ENCODE measurements at regions not wholly inside any gene's neighbourhood (a gene's known extent, or its start where the extent isn't known, plus 50 kb on each side); places are given as distances from the start of the nearest gene placed in this dataset.

DNA sequence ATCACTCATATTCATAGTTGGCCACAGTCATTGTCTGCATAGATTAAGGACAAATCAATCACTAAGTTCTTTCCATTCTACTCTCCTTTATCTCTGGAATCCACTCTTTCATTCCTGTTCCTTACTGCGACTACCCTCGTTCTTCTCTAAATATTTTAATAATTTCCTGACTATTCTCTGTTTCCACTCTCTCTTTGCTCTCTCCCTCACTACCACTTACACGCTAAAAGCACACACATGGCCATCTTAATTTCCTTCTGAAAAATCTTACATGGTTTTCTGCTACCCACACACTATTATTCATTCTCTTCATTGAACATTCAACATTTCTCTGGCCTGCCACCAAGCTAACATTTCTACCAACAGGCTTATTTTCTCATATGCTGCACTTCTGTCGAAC, 279.6 kb upstream of the PLSCR5 start:
- H3K4ac ChIP-seq (ENCODE audit: low read length), result no peak overlapping the region
- no peak overlapping the region for H2BK120ac ChIP-seq (ENCODE audit: low read depth, low read length)
- H2BK15ac ChIP-seq (ENCODE audit: low read length), result no peak overlapping the region
- no peak overlapping the region for H3K4me3 ChIP-seq (ENCODE audit: low read length in 2 of 2)
- H3K14ac ChIP-seq (ENCODE audit: low read length), result no peak overlapping the region
- H3K23ac ChIP-seq (ENCODE audit: low read depth, low read length, poor library complexity), result no peak overlapping the region
- H2AFZ ChIP-seq (ENCODE audit: low read length), result no peak overlapping the region
- H3K18ac ChIP-seq (ENCODE audit: low read length), result no peak overlapping the region
- no peak overlapping the region for H4K8ac ChIP-seq (ENCODE audit: low read depth, low read length)
- H4K91ac ChIP-seq (ENCODE audit: low read depth, low read length, poor library complexity), result no peak overlapping the region
- no peak for DNase-seq (ENCODE audit: low spot score)
- H3K4me2 ChIP-seq (ENCODE audit: insufficient read depth, low read length, poor library complexity, severe bottlenecking), result no peak overlapping the region
- no peak overlapping the region for H3K27ac ChIP-seq (replicated peaks; ENCODE audit: low read length)
- H3K4me1 ChIP-seq (ENCODE audit: control insufficient read depth in 2 of 2, insufficient read depth in 1 of 2, low read depth in 1 of 2, low read length in 2 of 2), result no peaks in the 10 kb centered on the region
- no peaks in the 10 kb centered on the region for H3K79me1 ChIP-seq (ENCODE audit: low read depth, low read length)
- H2BK5ac ChIP-seq (ENCODE audit: low read length), result no peak overlapping the region
- no peaks in the 10 kb centered on the region for H3K9me3 ChIP-seq (replicated peaks in 1 of 2; ENCODE audit: control insufficient read depth in 2 of 2, insufficient read depth in 1 of 2, low read depth in 1 of 2, low read length in 2 of 2)
- H2AK5ac ChIP-seq (ENCODE audit: low read depth, low read length), result no peak overlapping the region
- H3K27me3 ChIP-seq (ENCODE audit: control insufficient read depth in 3 of 3, insufficient read depth in 3 of 3, low read depth in 1 of 3, low read length in 3 of 3), result no peaks in the 10 kb centered on the region
- H3K36me3 ChIP-seq (replicated peaks in 1 of 2; ENCODE audit: control insufficient read depth in 2 of 2, insufficient read depth in 2 of 2, low read length in 2 of 2), result no peaks in the 10 kb centered on the region
- H2BK12ac ChIP-seq (ENCODE audit: low read length), result no peak overlapping the region
- H3K9ac ChIP-seq (ENCODE audit: low read depth, low read length, poor library complexity), result no peak overlapping the region
- no CpG with 5 or more reads among the region's 4 CpGs for WGBS, 2 donors (ENCODE audit: extremely low coverage in 2 of 2, insufficient read length in 2 of 2, insufficient replicate concordance in 1 of 2)

DNA sequence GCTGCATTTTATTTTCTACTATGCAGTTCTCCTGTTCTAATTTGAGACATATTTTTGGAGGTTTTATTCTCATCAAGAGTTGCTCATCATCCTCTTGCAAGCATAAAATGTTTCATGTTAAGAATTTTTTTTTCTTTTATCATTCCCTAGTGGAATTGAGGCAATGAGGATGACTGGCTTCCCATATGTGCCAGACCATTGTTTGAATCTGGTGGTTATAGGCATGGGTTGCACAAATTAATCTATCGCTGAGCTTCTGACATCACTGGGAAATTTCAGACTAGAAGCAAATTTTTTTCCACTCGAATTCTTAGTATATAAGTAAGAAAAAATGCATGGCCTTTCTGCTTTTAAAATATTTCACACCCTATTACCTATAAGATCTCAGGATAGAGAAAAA, 279.1 kb upstream of the PLSCR5 start:
- Histone ChIP-seq H2BK120ac (ENCODE audit: low read depth, low read length) (no peak overlapping the region), H3K14ac (ENCODE audit: low read length) (no peak overlapping the region), H3K23ac (ENCODE audit: low read depth, low read length, poor library complexity) (no peak overlapping the region), H3K18ac (ENCODE audit: low read length) (no peak overlapping the region), H3K4me1 (ENCODE audit: control insufficient read depth in 2 of 2, insufficient read depth in 1 of 2, low read depth in 1 of 2, low read length in 2 of 2) (no peaks in the 10 kb centered on the region), H3K27me3 (ENCODE audit: control insufficient read depth in 3 of 3, insufficient read depth in 3 of 3, low read depth in 1 of 3, low read length in 3 of 3) (no peaks in the 10 kb centered on the region), H3K4me3 (ENCODE audit: low read length in 2 of 2) (no peak overlapping the region), H2BK15ac (ENCODE audit: low read length) (no peak overlapping the region), H2AFZ (ENCODE audit: low read length) (no peak overlapping the region), H3K79me1 (ENCODE audit: low read depth, low read length) (no peaks in the 10 kb centered on the region), H4K8ac (ENCODE audit: low read depth, low read length) (no peak overlapping the region), H4K91ac (ENCODE audit: low read depth, low read length, poor library complexity) (no peak overlapping the region), H3K9me3 (replicated peaks in 1 of 2; ENCODE audit: control insufficient read depth in 2 of 2, insufficient read depth in 1 of 2, low read depth in 1 of 2, low read length in 2 of 2) (no peaks in the 10 kb centered on the region), H3K4ac (ENCODE audit: low read length) (no peak overlapping the region), H2BK12ac (ENCODE audit: low read length) (no peak overlapping the region), H3K36me3 (replicated peaks in 1 of 2; ENCODE audit: control insufficient read depth in 2 of 2, insufficient read depth in 2 of 2, low read length in 2 of 2) (no peaks in the 10 kb centered on the region), H3K9ac (ENCODE audit: low read depth, low read length, poor library complexity) (no peak overlapping the region), H2AK5ac (ENCODE audit: low read depth, low read length) (no peak overlapping the region), H3K27ac (replicated peaks; ENCODE audit: low read length) (no peak overlapping the region), H2BK5ac (ENCODE audit: low read length) (no peak overlapping the region), H3K4me2 (ENCODE audit: insufficient read depth, low read length, poor library complexity, severe bottlenecking) (no peak overlapping the region)
- DNase-seq (ENCODE audit: low spot score), result no peak
- WGBS, 2 donors (ENCODE audit: extremely low coverage in 2 of 2, insufficient read length in 2 of 2, insufficient replicate concordance in 1 of 2), result no CpG with 5 or more reads among the region's 2 CpGs

DNA sequence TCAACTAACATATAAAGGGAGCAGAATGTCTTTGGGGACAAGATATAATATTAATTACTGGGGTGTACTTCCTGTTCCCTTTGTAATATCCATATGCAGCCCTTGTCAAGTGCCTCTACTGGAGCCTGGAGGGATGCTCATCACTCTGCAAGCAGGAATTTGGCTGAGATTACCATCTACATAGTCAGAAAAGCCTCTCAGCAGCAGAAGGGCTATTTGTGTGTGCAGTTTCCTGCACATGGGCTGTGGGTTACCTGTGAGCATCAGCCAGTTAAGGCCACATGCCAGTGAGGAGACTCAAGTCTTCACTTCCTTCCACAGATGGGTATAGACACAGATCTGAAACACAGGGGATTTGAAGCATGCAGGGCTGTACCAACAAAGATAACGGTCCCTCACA, 278.1 kb upstream of the PLSCR5 start:
- WGBS, 2 donors (ENCODE audit: extremely low coverage in 2 of 2, insufficient read length in 2 of 2, insufficient replicate concordance in 1 of 2), result no CpG with 5 or more reads among the region's 1 CpG

DNA sequence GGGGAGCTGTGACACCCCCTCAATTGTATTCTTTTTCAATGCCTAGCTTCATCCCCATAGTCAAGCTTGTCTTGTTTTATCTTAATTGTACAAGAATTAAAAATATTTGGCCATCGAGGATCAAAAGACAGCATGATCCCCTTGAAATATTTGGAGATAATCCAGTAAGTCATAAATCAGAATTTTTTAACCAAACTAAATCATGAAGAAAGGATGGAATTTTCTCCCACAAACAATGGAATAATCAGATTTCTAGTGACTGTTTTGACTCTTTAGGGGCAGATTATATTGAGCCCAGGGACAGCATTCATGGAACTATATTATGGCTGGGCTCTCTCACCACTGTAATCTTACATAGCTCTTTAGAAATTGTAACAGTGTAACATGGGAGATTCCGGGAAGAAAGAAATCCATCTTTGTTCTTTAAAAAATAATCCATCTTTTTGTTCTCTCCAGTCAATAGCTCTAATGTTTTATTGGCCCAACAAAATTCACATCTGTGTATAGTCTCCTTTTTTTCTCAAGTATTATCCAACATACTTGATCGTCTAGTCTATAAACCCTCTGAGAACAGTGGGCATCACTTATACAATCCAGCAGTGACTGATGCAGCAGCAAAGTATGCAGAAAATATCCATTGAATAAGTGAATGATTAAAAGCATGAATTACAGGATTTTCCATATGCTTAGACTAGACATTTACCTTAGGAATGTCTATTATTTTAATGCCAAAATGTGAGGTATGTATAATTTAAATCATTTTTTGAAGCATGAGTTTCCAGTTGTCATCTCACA, 277.0 kb upstream of the PLSCR5 start:
- Histone ChIP-seq H3K14ac (ENCODE audit: low read length) (no peak overlapping the region), H3K4me1 (ENCODE audit: control insufficient read depth in 2 of 2, insufficient read depth in 1 of 2, low read depth in 1 of 2, low read length in 2 of 2) (no peaks in the 10 kb centered on the region), H3K9me3 (replicated peaks in 1 of 2; ENCODE audit: control insufficient read depth in 2 of 2, insufficient read depth in 1 of 2, low read depth in 1 of 2, low read length in 2 of 2) (no peaks in the 10 kb centered on the region), H4K8ac (ENCODE audit: low read depth, low read length) (no peak overlapping the region), H2BK15ac (ENCODE audit: low read length) (no peak overlapping the region), H2BK5ac (ENCODE audit: low read length) (no peak overlapping the region), H3K27me3 (ENCODE audit: control insufficient read depth in 3 of 3, insufficient read depth in 3 of 3, low read depth in 1 of 3, low read length in 3 of 3) (no peaks in the 10 kb centered on the region), H3K23ac (ENCODE audit: low read depth, low read length, poor library complexity) (no peak overlapping the region), H3K9ac (ENCODE audit: low read depth, low read length, poor library complexity) (no peak overlapping the region), H3K4me3 (ENCODE audit: low read length in 2 of 2) (no peak overlapping the region), H3K4me2 (ENCODE audit: insufficient read depth, low read length, poor library complexity, severe bottlenecking) (no peak overlapping the region), H2AFZ (ENCODE audit: low read length) (no peak overlapping the region), H3K27ac (replicated peaks; ENCODE audit: low read length) (no peak overlapping the region), H3K36me3 (replicated peaks in 1 of 2; ENCODE audit: control insufficient read depth in 2 of 2, insufficient read depth in 2 of 2, low read length in 2 of 2) (no peaks in the 10 kb centered on the region), H3K18ac (ENCODE audit: low read length) (no peak overlapping the region), H2BK120ac (ENCODE audit: low read depth, low read length) (no peak overlapping the region), H2BK12ac (ENCODE audit: low read length) (no peak overlapping the region), H3K79me1 (ENCODE audit: low read depth, low read length) (no peaks in the 10 kb centered on the region), H4K91ac (ENCODE audit: low read depth, low read length, poor library complexity) (no peak overlapping the region), H2AK5ac (ENCODE audit: low read depth, low read length) (no peak overlapping the region), H3K4ac (ENCODE audit: low read length) (no peak overlapping the region)
- no CpG with 5 or more reads among the region's 3 CpGs for WGBS, 2 donors (ENCODE audit: extremely low coverage in 2 of 2, insufficient read length in 2 of 2, insufficient replicate concordance in 1 of 2)
- DNase-seq (ENCODE audit: low spot score), result no peak

More for the DNA sequence above, 278.1 kb upstream of the PLSCR5 start:
- Histone ChIP-seq H3K4me2 (ENCODE audit: insufficient read depth, low read length, poor library complexity, severe bottlenecking) (no peak overlapping the region), H3K4me3 (ENCODE audit: low read length in 2 of 2) (no peak overlapping the region), H2BK120ac (ENCODE audit: low read depth, low read length) (no peak overlapping the region), H3K4me1 (ENCODE audit: control insufficient read depth in 2 of 2, insufficient read depth in 1 of 2, low read depth in 1 of 2, low read length in 2 of 2) (no peaks in the 10 kb centered on the region), H4K8ac (ENCODE audit: low read depth, low read length) (no peak overlapping the region), H3K9ac (ENCODE audit: low read depth, low read length, poor library complexity) (no peak overlapping the region), H3K36me3 (replicated peaks in 1 of 2; ENCODE audit: control insufficient read depth in 2 of 2, insufficient read depth in 2 of 2, low read length in 2 of 2) (no peaks in the 10 kb centered on the region), H2BK15ac (ENCODE audit: low read length) (no peak overlapping the region), H2BK12ac (ENCODE audit: low read length) (no peak overlapping the region), H2AFZ (ENCODE audit: low read length) (peak overlapping the region; percentile 53), H3K27ac (replicated peaks; ENCODE audit: low read length) (no peak overlapping the region), H3K18ac (ENCODE audit: low read length) (no peak overlapping the region), H3K27me3 (ENCODE audit: control insufficient read depth in 3 of 3, insufficient read depth in 3 of 3, low read depth in 1 of 3, low read length in 3 of 3) (no peaks in the 10 kb centered on the region), H3K4ac (ENCODE audit: low read length) (no peak overlapping the region), H3K79me1 (ENCODE audit: low read depth, low read length) (no peaks in the 10 kb centered on the region), H2BK5ac (ENCODE audit: low read length) (no peak overlapping the region), H3K23ac (ENCODE audit: low read depth, low read length, poor library complexity) (no peak overlapping the region), H4K91ac (ENCODE audit: low read depth, low read length, poor library complexity) (no peak overlapping the region), H3K14ac (ENCODE audit: low read length) (no peak overlapping the region), H2AK5ac (ENCODE audit: low read depth, low read length) (no peak overlapping the region), H3K9me3 (replicated peaks in 1 of 2; ENCODE audit: control insufficient read depth in 2 of 2, insufficient read depth in 1 of 2, low read depth in 1 of 2, low read length in 2 of 2) (no peaks in the 10 kb centered on the region)
- no peak for DNase-seq (ENCODE audit: low spot score)
